ENCODE measurements at regions not wholly inside any gene's neighbourhood (a gene's known extent, or its start where the extent isn't known, plus 50 kb on each side); places are given as distances from the start of the nearest gene placed in this dataset.

- intact Hi-C loops (cut with micrococcal nuclease) (no loop called here), dilution Hi-C loops (cut with MboI; ENCODE audit: extremely low pct_ligation_motif_present, low sequenced_read_pairs) (no loop called here)
- H4K20me1 ChIP-seq (replicated peaks; ENCODE audit: control insufficient read depth, extremely low read depth, insufficient read depth, low read length): no peaks in the 10 kb centered on the region
- POLR2A ChIA-PET: no interaction called here
- FAIRE-seq (no peak), DNase-seq (ENCODE audit: low read depth, low spot score) (no peak)
- no peaks in the 10 kb centered on the region for H3K9me1 ChIP-seq (replicated peaks; ENCODE audit: control insufficient read depth, extremely low read depth, insufficient read depth, low read length)
- H3K9me3 ChIP-seq (replicated peaks; ENCODE audit: control insufficient read depth, insufficient read depth, low read length): no peaks in the 10 kb centered on the region
- TF ChIP-seq POLR2A (IDR thresholded peaks at IDR 0.05; ENCODE audit: low read depth, low read length) (no peak), MAX (IDR thresholded peaks at IDR 0.05; ENCODE audit: insufficient read depth, insufficient read length) (no peak), EZH2 (IDR thresholded peaks at IDR 0.05; ENCODE audit: borderline replicate concordance, low read depth, low read length, severe bottlenecking) (no peak), MYC (IDR thresholded peaks at IDR 0.05; ENCODE audit: low read depth, low read length) (no peak), POLR2AphosphoS5 (IDR thresholded peaks at IDR 0.05; ENCODE audit: insufficient read depth, low read depth, low read length) (no peak), JUN (IDR thresholded peaks at IDR 0.05; ENCODE audit: borderline replicate concordance, insufficient read depth, insufficient read length, low read depth) (no peak), FOS (IDR thresholded peaks at IDR 0.05; ENCODE audit: borderline replicate concordance, insufficient read depth, low read length) (no peak), GATA2 (IDR thresholded peaks at IDR 0.05; ENCODE audit: insufficient read depth, insufficient read length, low read depth, low read length) (no peak)
- TF ChIP-seq, protein P1, sequence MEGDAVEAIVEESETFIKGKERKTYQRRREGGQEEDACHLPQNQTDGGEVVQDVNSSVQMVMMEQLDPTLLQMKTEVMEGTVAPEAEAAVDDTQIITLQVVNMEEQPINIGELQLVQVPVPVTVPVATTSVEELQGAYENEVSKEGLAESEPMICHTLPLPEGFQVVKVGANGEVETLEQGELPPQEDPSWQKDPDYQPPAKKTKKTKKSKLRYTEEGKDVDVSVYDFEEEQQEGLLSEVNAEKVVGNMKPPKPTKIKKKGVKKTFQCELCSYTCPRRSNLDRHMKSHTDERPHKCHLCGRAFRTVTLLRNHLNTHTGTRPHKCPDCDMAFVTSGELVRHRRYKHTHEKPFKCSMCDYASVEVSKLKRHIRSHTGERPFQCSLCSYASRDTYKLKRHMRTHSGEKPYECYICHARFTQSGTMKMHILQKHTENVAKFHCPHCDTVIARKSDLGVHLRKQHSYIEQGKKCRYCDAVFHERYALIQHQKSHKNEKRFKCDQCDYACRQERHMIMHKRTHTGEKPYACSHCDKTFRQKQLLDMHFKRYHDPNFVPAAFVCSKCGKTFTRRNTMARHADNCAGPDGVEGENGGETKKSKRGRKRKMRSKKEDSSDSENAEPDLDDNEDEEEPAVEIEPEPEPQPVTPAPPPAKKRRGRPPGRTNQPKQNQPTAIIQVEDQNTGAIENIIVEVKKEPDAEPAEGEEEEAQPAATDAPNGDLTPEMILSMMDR (IDR thresholded peaks at IDR 0.05; ENCODE audit: extremely low read depth in 1 of 2, insufficient read depth in 1 of 2, low read depth in 1 of 2, low read length in 2 of 2): no peak
- H3K27ac ChIP-seq (ENCODE audit: insufficient read depth, low read depth, low read length): no peak overlapping the region
- no peak overlapping the region for H2AFZ ChIP-seq (ENCODE audit: low read depth, low read length)
- CTCF ChIA-PET: no interaction called here
- H3K4me3 ChIP-seq (replicated peaks in 1 of 3; ENCODE audit: insufficient read depth in 1 of 3, low read depth in 1 of 3, low read length in 3 of 3): no peak overlapping the region
- H3K36me3 ChIP-seq (ENCODE audit: control insufficient read depth in 2 of 2, extremely low read depth in 1 of 2, insufficient read depth in 2 of 2, low read length in 2 of 2): no peaks in the 10 kb centered on the region
- no peaks in the 10 kb centered on the region for H3K4me1 ChIP-seq (ENCODE audit: control insufficient read depth, extremely low read depth, insufficient read depth, low read length)
- BruUV-seq (replicated peaks): no TSS peak
- H3K27me3 ChIP-seq (ENCODE audit: control insufficient read depth in 2 of 2, insufficient read depth in 2 of 2, low read length in 2 of 2): no peaks in the 10 kb centered on the region
- H3K4me2 ChIP-seq (ENCODE audit: insufficient read depth, low read length): no peak overlapping the region
- no peaks in the 10 kb centered on the region for H3K79me2 ChIP-seq (ENCODE audit: control insufficient read depth, insufficient read depth, low read length)
- no peak overlapping the region for H3K9ac ChIP-seq (replicated peaks; ENCODE audit: extremely low read depth, insufficient read depth, low read length)
Measured at GRCh38 chr5:102595332-102595731, 96.5 kb upstream of the SLCO6A1 start.
